DMS53 (cell line): ENCODE measurements at regions not wholly inside any gene's neighbourhood (a gene's known extent, or its start where the extent isn't known, plus 50 kb on each side); places are given as distances from the start of the nearest gene placed in this dataset.
"Not testable (repeated sequence)": the region's sequence is repeated elsewhere in the genome, so short reads cannot be mapped to it uniquely, and the experiment has no call there.

ENCODE experiments used
- DNase-seq: peaks from one replicate; lab custom pipeline; 2025; lab: John Stamatoyannopoulos, UW

DNA sequence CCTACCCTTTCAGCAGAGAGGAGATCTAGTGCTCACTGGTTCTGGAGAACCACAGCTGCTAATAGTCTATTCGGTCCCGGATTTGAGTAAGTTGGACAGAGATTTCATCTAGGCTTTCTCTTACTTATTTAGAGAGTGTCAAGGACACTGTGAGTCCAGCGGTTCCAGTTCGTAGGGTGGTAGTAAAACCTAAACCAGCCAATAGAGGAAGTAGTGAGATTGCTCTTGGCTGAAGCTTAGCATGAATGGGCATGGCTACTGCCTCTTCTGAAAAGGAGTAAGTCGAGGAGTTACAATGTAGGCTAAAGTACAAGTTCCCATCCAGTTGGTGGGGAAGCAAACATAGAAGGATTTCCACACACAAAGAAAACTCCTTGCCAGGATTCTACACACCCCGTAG is 109.6 kb upstream of the MOCS2 start:
- no peak for DNase-seq

DNA sequence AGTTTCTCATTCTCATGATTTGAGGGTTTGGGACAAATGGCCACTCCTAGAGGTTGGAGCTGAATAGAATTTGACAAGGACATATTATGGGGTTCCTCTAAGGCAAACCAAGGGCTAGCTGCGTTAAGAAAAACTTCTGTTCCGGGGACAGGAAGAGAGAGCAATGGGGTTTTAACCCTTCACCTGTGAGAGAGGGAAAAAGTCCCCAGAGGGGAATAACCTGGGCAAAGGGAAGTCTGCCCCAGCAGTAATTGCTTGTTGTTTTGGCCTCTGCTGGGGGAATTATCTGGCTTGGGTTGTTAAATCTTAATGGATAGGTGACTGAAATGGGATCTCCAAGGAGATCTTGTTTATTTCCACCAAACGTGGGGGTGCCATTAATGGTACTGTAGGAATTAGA is 110.1 kb upstream of the MOCS2 start:
- DNase-seq: no peak

DNA sequence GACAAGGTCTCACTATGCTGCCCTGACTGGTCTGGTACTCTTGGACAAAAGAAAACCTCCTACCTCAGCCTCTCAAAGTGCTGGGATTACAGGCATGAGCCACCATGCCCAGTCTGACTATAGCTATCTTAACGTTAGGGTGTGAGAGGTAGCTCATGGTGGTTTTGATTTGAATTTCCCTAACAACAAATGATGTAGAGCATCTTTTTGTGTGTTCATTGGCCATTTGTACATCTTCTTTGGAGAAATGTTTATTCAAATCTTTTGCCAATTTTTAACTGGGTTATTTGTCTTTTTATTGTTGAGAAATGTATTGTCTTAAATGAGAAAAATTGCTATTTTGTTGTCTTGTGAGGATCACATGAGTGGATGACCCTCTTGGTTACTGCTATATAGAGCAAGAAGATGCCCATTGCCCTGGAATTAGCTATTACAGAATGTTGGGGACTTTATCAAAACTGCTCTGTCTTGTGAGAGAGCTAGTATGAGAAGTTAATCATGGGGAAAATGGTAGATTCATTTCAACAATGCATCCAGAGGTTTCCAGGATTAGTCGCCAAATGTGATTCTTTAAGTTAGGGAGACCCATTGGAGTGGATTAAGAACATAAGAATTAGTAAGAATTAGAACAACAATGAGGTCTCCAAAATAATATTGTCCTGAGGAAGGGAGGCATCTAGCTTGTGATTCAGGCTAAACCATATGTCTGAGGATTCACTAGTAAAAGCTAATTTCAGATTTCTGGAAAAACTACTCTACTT is 124.3 kb upstream of the MOCS2 start:
- DNase-seq: no peak

DNA sequence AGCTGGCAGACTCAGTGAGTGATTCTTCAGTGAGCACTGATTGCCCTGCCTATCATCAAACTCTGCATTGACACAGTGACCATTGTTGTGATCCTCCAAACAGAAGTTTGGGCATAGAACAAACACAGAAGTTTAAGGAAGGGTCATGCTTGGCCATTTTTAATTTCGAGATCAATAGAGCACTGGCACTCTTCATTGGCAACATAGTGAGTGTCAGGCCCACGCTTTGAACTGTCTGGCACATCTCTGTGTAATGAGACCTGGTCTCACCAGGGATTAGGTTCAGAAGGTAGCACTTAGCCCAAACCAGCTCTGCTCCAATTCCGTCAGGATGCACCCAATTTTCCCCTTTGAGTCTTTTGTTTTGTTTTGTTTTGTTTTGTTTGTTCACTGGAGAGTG is 127.1 kb upstream of the MOCS2 start:
- DNase-seq: no peak

DNA sequence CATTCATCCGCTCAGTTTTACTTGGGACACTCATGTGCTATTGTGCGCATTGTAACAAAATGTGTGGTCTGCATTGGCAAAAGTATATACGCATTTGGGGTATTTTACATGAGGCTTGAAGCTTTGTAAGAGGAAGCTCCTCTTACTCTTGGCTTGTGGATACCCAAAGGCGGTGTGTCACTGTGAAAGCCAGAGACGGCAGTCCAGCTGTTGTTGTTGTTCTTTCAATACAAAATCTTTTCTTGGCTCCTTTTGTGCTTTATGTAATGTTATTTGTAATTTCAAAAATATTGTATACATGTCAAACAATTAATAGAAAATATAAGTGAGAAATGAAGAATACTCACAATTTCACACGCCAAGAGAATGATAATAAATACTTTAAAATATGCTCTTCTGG is 128.3 kb upstream of the MOCS2 start:
- no peak for DNase-seq

DNA sequence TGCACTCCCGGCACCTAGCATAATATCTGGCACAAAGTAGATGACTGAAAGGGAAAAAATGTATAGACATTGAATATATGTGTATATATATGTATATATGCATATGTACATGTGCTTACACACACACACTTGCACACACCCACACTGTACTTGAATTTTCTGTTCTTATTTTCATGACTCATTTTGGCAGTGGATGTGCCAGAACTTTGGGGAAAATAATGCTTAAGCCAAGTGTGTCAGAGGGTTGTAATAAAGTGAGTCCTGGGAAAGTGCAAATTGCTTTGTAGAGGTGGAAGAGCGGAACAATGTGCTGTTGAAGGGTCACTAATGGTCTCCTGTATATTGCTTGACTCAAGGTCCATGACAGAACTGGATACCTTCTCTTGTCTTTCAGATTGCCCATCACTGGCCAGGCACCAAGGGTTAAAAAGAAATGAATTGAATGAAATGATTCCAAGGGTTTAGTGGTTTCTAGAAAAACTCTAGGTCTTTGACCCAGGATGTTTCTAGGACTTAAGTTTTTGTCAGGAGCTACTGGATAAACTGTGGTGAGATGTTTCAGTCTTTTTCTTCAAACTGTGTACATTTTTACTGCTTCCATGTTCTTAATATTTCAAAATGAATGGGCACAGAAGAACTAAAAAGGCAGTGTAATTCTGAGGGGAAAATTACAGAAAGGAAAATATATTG is 129.9 kb upstream of the MOCS2 start:
- no peak for DNase-seq

DNA sequence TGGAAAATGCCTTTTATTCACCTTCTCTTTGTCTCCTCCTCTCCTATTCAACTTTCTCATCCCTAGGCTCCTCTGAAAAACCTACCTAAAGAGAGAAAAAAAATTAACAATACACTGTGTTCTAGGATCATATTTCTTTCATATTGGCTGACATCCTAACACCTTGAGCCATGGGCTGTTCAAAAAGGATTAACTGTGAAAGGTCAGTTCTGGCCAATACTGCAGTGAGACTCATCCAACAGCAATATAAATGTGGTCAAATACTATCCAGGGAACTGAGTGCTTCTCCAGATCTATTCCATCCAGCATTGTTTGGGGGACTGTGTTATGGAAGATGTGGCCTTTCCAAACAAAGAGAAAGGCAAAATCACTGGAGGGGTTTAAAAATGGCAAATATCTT is 131.1 kb upstream of the MOCS2 start:
- no peak for DNase-seq

DNA sequence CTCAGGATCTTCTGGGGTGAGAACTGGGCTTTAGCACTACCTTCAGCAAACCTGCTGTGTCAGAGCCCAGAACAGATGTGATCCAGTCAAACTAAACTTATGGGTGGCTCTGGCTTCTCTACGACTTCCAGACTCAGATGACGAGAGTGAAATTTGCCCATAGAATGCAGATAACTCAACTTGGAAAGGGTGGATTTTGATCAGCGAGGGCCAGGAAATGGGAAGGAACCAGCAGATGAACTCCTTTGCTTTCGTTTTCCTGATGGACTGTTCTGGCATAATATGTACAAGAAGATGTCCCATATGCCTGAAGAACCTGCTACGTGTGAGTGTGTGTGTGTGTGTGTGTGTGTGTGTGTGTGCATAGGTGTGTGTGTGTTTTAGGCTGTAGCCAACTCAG is 132.0 kb upstream of the MOCS2 start:
- DNase-seq: no peak

DNA sequence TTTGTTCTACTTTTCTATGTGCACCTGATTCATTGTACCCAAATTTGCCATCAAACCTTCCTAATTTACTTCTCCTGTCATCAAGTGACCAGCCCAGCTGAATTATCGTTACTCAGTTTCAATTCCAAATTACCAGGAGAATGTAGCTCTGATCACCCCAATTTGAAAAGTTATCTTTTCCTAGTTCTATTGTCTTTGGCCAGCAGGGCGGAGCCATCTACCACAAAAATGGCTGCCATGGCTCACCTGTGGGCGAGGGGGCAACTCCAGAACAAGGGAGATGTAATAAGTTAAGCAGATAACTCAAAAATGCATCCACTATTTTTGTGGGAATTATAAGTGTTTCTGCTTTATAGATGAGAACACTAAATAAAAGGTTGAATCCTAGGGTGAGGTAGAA is 133.8 kb upstream of the MOCS2 start:
- peak; percentile 9 for DNase-seq

DNA sequence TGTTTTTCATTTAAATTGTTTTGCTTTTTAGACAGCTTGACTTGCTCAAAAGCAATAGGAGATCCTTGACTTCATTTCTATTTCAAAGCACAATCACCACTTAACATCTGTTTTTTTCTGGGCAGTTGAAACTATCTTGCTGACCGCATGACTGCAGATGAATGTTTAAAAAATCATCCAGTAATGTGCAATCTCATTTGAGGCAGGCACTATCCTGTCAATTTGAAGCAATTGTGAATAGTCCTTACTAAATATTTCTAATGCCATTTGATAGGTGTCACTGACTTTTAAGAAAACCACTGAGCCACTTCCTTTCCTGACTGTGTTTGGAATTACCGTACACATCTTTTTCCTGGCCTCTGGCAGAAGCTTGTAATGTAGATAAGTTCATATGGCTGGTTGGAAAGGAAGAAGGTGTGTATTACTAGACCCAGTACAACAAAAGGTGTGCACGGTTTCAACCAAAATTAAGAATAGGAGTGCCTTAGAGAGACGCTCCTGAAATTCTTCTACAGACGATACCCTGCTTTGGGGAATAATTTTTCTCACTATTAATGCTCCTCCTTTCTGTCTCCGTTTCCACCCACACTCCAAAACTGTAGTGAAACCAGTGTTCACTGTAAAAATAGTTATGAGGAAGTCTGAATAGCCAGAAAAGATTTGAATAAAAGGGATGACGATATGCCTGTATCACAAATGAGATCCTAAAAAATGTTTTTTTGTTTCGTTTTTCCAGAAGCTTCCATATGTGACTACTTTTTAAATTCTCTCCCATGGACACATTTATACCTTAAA is 136.7 kb upstream of the MOCS2 start:
- DNase-seq: no peak

DNA sequence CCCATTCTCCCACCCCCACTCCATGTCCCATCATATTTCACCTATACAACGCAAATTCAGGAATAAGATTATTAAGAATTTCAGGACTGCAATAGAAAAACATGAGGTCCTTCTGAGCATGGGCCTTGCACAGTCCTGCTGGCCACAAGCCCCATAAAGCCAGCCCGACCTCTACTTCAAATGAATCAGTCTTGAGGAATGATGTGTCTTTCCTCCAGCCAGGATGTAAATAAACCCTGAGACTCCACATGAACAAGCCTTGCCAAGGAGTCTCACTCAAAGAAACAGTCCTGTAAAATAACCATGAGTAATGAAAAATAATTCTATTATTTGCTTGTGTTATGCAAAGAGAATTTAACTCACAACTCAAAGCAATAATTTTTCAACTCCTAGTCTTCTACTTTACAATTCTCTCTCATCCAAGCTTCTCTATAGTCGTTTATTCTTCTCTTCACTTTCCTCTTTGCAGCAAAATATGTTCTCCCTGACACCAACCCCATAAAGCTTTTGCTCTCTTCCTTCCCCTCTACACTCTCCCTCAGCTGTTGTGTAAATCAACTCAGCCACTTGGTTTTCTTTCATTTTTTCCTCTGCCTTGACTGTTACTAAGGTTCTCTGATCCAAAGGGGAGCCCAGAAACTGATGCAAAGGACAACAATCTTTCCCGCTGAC is 140.1 kb upstream of the MOCS2 start:
- DNase-seq: no peak

DNA sequence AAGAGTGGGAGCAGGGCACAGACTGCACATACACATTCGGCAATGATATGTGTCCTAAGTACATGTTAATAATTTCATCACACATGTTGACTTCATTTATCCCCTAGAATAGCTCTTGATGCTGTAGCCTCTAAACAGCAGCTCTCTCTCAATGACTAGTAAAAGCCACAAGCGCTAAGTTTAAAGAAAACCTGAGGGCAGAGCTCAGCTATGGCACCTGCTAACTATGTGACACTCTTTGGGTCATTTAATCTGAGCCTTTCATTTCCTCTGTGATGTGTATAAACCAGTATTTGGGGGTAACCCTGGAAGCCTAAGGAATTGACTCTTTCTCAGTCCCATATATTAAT is 140.6 kb upstream of the MOCS2 start:
- DNase-seq: no peak

DNA sequence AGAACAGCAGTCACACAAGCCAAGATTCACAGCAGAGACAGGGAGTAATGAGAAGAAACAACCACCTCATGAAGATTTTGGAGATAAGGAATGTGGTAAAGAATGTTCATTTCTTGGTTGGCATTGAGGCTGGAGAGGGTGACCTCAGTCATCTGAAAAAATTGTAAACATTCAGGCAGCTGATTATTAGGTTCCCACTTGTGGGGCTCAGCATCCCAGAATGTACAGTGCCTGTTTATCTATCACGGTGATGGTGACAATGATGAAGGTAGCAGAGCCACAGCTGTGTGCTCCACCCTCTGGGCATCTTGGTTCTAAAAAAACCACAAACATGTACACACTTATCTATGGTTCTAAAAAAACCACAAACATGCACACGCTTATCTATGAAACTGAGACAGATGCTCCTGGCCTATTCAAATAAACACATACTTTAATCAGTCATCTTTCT is 143.9 kb upstream of the MOCS2 start:
- peak; percentile 43 for DNase-seq

DNA sequence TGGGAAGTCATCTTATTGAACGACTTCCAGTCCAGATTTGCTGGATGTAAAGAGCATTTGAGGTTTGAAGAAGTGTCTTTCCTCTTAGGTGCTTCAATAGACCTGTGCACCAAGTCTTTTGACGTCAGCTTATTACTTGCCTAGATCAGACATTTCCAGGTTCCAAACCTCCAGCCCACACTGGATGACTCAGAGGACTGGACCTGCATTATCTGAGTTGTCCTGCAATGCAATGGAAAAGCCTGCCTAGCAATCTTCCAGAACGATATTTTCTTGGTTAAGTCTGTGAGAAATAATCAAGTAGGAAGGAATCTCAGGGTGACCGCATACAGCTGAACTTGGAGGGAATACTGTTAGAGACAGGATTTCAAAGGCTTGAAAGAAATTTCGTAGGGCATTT is 147.2 kb upstream of the MOCS2 start:
- no peak for DNase-seq

DNA sequence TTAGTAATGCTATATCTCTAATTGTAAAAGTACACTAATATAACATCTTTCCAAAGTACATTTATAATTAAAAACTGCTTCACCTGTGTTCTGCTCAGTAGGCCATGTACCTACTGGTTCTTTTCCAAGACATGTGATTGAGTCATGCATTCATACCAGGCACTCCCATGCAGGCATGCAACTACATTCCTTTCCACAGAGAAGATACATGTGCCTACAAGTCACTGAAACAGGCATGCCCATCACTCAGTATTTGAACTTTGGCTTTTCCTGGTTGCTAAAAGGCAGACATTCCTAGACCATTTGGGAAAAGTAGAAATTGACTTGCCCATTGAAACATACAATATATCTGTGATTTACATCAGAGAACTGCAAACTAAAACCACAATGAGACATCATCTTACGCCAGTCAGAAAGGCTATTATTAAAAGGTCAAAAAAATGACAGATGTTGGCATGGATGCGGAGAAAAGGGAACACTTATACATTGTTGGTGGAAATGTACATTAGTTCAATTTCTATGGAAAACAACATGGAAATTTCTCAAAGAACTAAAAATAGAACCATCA is 148.3 kb upstream of the MOCS2 start:
- DNase-seq: no peak

DNA sequence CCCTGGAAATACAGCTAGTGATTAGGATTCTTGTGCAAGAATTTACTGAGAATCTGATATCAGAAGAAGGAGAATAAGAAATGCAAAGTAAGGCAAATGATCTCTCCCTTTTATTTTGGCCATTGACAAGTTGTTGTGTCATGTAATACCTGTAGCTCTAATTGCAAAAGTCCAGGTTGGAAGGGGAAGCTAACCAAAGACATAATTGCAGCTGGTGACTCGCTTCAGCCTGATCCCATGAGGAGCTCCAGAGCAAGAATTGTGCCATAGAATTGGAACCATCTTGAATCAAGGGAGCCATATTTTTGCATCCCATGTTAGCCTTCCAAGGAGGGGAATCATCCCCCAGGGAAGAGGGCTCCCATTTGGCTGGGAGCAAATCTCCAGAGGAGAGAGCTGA is 149.6 kb upstream of the MOCS2 start:
- no peak for DNase-seq

DNA sequence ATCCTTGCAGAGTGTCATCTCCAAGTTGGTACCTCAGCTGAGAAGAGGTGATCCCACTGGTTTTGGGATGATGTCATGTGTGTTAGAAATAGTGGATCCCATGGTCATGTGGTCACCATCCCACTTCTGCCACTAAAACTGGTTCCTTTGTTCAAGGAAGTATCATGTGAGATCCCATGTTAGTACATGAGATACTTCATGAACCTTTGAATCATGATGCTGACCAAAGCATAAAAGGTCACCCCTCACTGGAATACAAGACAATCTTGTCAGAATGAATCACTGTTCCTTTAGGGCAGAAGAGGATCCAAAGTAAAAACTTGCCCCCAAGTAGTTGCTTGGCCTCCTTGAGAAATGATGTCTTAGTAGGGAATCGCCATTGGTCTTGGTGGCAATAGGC is 150.9 kb upstream of the MOCS2 start:
- DNase-seq: no peak

DNA sequence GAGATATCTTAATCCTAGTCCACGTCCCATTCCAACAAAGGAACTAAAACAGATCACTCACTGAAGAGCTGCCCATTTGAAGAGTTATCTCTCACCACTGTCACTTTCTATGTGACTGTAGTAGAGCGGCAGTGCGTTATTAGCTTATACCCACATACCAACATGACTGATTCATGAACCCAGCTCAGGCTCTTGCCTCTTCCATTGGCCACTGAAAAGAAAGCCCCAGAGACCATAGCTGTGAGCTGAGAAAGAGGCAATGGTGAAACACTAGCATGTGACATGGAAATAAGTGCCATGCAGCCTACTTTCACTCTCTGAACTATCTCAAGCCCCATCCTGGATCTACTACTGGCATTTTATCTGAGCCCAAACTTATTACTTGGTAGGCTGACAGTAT is 151.7 kb upstream of the MOCS2 start:
- DNase-seq: no peak

DNA sequence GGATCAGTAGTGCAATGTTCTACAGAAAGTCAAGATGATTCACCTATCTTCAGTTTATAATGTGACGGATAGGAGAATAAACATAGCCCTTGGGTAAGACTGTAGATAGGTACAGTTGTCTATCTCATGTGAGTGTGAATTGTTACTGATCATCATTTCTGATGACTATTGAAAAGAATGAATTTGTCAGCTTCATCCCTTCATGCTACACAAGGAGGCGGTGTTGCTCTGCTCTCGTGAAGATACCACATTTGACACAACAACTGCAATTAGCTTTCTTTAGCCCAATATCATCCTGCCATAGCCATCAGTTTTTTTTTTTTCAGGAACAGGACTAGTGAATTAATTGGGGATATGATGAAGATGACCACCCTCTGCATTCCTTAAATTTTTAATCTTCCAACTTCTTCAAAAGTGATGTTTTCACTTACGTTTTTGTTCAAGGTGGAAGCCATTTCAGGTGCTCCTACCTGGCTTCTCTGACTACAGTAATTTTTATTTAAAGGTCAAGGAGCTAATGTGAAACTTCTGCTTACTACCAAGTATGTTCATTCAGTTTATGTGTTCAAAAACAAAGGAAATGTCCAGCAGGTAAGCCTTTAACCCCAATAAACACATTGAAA is 152.9 kb upstream of the MOCS2 start:
- peak; percentile 53 for DNase-seq

DNA sequence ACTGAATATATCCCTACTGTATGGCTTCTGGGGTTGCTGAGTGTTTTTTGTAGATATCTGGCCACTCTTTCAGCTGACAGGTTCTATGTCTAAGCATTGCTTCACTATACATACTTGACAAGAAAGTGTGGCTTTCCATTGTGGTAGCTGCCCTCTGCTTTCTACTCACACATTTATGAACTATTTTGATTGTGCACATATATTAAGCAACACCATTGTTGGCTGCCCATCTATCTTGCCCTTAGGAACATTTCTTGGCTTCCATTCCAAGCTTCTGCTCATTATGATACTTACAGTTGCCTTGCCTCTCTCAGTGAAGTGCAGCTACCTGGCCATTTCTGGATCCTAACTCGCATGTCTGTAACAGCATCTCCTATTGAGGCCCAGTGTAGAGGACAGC is 153.6 kb upstream of the MOCS2 start:
- no peak for DNase-seq

DNA sequence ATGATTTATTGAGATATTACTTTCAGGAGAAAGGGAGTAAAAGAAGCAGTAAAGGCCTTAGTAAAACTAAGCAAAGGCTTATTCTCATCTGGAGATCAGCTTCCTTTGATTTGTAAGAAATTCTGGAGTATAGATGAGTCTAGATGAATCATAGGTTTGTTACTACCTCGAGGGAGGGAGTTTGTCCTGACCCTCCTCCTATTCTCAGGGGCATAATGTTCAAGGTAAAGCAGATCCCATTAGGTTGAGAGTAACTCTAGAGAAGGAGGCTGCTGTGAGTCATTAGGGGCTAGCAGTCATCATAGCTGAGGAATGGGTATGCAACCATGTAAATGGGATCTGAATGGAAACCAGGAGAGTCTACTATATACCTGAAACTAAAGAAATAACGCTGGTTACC is 155.5 kb upstream of the MOCS2 start:
- no peak for DNase-seq

DNA sequence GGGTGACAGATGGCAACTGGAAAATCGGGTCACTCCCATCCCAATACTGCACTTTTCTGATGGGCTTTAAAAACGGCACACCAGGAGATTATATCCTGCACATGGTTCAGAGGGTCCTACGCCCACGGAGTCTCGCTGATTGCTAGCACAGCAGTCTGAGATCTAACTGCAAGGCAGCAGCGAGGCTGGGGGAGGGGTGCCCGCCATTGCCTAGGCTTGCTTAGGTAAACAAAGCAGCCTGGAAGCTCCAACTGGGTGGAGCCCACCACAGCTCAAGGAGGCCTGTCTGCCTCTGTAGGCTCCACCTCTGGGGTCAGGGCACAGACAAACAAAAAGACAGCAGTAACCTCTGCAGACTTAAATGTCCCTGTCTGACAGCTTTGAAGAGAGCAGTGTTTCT is 158.7 kb upstream of the MOCS2 start:
- not testable (repeated sequence) for DNase-seq
